Kidney epithelial cell (primary cell): ENCODE measurements at regions not wholly inside any gene's neighbourhood (a gene's known extent, or its start where the extent isn't known, plus 50 kb on each side); places are given as distances from the start of the nearest gene placed in this dataset.

Experiments
- DNase-seq: peaks from one replicate; pipeline ENCODE4 v3.0.0-alpha.2; 2010; ENCODE audit warnings: low read depth
- H3K27me3 ChIP-seq: 2 replicates; pipeline ENCODE4 v1.6.0; 2011; ENCODE audit warnings: low read length; ENCODE audit not compliant: control insufficient read depth, insufficient read depth
- H3K36me3 ChIP-seq: 2 replicates; pipeline ENCODE4 v1.5.1; 2011; ENCODE audit warnings: low read length; ENCODE audit not compliant: control insufficient read depth, insufficient read depth
- H3K4me3 ChIP-seq: 2 replicates; pipeline ENCODE4 v1.5.1; 2011; ENCODE audit warnings: low read depth, mild to moderate bottlenecking, control low read depth, low read length
- TF ChIP-seq, protein P1 (sequence below): IDR thresholded peaks from 2 replicates; pipeline ENCODE4 v1.5.1; 2011; ENCODE audit warnings: mild to moderate bottlenecking, moderate library complexity, low read length, control low read depth, inconsistent platforms; ENCODE audit not compliant: insufficient read depth, poor library complexity, severe bottlenecking

DNA sequence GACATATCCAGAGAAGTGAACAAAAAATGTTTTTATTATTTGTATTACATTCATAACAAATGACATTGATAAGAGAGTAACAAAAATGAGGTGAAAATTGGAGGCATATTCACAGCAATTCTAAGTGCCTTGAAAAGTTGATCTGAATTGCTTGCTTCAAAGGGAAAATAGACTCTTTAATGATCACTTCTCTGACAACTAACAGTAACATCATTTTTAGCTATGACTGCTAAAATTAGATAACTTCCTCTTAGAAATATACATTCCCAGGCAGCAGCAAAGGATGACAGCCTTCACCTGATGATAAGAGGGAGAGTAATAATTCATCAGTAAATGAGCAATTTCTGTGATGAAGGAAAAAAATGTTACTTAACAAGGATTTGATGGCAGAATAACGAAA, 472.5 kb downstream of the PCDH10 start:
- no peak for DNase-seq
- TF ChIP-seq, protein P1, sequence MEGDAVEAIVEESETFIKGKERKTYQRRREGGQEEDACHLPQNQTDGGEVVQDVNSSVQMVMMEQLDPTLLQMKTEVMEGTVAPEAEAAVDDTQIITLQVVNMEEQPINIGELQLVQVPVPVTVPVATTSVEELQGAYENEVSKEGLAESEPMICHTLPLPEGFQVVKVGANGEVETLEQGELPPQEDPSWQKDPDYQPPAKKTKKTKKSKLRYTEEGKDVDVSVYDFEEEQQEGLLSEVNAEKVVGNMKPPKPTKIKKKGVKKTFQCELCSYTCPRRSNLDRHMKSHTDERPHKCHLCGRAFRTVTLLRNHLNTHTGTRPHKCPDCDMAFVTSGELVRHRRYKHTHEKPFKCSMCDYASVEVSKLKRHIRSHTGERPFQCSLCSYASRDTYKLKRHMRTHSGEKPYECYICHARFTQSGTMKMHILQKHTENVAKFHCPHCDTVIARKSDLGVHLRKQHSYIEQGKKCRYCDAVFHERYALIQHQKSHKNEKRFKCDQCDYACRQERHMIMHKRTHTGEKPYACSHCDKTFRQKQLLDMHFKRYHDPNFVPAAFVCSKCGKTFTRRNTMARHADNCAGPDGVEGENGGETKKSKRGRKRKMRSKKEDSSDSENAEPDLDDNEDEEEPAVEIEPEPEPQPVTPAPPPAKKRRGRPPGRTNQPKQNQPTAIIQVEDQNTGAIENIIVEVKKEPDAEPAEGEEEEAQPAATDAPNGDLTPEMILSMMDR = no peak
- Histone ChIP-seq H3K27me3 (no peaks in the 10 kb centered on the region), H3K36me3 (no peaks in the 10 kb centered on the region), H3K4me3 (no peak overlapping the region)

DNA sequence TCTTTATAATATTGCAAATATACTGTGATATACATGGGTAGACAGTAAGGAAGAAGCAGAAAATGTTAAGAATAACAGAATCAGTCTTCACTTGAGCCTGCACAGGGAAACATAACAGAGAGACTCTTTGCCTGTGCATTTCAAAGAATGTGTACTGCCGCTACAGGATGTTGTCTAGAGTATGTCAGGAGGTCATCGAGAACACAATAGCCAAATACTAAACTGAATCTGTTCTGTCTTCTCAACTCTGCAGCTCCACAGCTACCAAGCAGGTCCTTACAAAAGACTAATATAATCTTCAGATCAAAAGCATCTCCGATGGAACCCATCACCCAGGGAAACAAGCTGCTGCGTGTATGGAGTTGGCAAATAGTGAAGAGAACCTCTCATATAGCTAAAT, 471.5 kb downstream of the PCDH10 start:
- no peak for DNase-seq
- TF ChIP-seq, protein P1 = no peak
- H3K27me3 ChIP-seq = no peaks in the 10 kb centered on the region
- no peak overlapping the region for H3K4me3 ChIP-seq
- H3K36me3 ChIP-seq = no peaks in the 10 kb centered on the region

DNA sequence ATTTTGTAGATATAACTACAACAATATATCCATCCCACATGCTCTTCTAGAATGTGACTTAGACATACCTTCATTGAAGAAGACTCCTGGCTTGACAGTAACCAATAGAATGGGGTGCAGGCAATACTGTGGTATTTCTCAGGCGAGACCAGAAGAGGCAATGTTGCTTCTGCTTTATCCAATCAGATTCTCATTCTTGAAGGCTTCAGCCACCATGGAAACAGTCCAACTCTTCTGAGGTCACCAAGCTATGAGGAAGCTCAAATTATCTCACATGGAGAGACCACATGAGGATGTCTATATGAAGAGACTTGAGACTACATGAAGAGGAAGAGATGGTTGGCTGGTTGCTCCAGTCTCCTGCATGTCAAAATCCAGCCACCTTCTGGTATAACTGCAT, 469.9 kb downstream of the PCDH10 start:
- TF ChIP-seq, protein P1 = no peak
- Histone ChIP-seq H3K4me3 (no peak overlapping the region), H3K27me3 (no peaks in the 10 kb centered on the region), H3K36me3 (no peaks in the 10 kb centered on the region)
- no peak for DNase-seq

DNA sequence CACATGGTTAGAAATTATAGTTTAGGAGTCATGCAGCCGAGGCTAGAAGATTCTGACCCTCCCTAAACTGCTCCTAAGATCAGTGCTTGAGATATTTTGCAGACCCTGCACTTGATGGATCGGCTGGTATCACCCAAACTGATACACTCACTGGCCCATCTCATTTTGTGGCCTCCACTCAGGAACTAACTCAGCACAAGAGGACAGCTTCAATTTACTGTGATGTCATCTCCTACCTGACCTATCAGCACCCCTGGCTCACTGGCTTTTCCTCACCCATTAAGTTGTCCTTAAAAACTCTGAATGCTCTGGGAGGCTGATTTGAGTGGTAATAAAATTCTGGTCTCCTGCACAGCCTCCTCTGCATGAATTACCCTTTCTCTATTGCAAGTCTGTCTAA, 450.9 kb downstream of the PCDH10 start:
- DNase-seq = no peak
- TF ChIP-seq, protein P1 = no peak
- no peaks in the 10 kb centered on the region for H3K27me3 ChIP-seq
- no peak overlapping the region for H3K4me3 ChIP-seq
- no peaks in the 10 kb centered on the region for H3K36me3 ChIP-seq

DNA sequence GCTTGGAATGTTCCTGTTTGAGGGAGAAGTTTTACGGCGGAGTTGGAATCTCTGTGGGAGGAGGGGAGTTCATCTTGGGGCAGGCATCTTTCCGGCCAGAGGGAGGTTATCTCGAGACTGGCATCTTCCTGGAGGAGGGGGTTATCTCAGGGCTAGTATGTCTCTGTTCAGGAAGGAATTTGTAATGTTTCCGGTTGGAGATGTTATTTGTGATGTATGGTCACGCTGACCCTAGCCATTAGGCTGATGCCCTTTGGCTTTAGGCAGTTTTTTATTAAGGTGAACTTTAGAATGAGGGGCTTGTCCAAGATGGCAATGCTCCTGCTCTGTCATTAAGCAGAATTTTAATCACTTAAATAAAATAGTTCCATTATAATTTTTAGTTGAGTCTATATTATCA, 449.7 kb downstream of the PCDH10 start:
- Histone ChIP-seq H3K36me3 (no peaks in the 10 kb centered on the region), H3K27me3 (no peaks in the 10 kb centered on the region), H3K4me3 (no peak overlapping the region)
- DNase-seq = no peak
- TF ChIP-seq, protein P1 = no peak

DNA sequence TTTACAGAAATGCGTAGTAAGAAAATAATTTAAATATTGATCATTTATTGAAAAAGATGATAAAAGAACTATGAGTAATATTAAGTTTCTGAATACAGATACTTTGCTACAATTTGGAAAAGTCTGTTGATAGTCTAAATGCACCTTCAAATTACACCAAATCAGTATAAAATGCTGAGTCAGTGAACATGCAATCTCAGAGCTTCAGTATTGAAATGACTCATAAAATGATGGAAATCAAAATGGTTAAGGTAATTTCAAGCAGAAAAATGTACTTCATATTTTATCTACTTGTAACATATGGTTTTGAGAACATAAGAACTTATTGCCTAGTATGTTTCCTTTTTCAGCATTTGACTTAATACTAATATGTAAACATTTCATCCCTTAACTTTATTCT, 448.2 kb downstream of the PCDH10 start:
- Histone ChIP-seq H3K4me3 (no peak overlapping the region), H3K36me3 (no peaks in the 10 kb centered on the region), H3K27me3 (no peaks in the 10 kb centered on the region)
- DNase-seq = no peak
- TF ChIP-seq, protein P1 = no peak
